Endothelial cell of umbilical vein (primary cell): ENCODE measurements at regions not wholly inside any gene's neighbourhood (a gene's known extent, or its start where the extent isn't known, plus 50 kb on each side); places are given as distances from the start of the nearest gene placed in this dataset.

Experiments
- BruUV-seq: library from RNA; stranded (reverse); fragments of 400-500 nt; replicated peaks from 2 replicates; lab custom pipeline; 2021; lab: Mats Ljungman, UMichigan
- CTCF ChIA-PET: fragments of 300-600, 350-600 bp; sonication (Branson Sonifier 250); formaldehyde crosslinking; loops from one replicate; lab custom pipeline; 2021; ENCODE audit warnings: antibody characterized with exemption, inconsistent platforms; lab: Charles Lee
- POLR2A ChIA-PET: fragments of 300-600, 350-600 bp; sonication (Branson Sonifier 250); formaldehyde crosslinking; loops from one replicate; lab custom pipeline; 2021; ENCODE audit warnings: antibody characterized with exemption, inconsistent platforms; lab: Charles Lee
- DNase-seq: peaks from one replicate; pipeline ENCODE4 v3.0.0-alpha.2; 2011; ENCODE audit warnings: low read depth, low spot score
- FAIRE-seq: peaks from 2 replicates; lab custom pipeline; 2011; peaks lifted over from hg19 to GRCh38; lab: Jason Lieb, UNC
- H2AFZ ChIP-seq: 2 replicates; pipeline ENCODE4 v1.6.0; 2012; ENCODE audit warnings: low read depth, low read length, control low read depth, inconsistent platforms
- H3K27ac ChIP-seq: 2 replicates; pipeline ENCODE4 v1.5.1; 2011; ENCODE audit warnings: low read depth, mild to moderate bottlenecking, control low read depth, low read length, moderate library complexity; ENCODE audit not compliant: insufficient read depth
- H3K27me3 ChIP-seq, 2 experiments: 2 replicates each; pipeline versions ENCODE4 v1.6.0 to v1.6.1; 2011; ENCODE audit warnings: low read length in 2 of 2, mixed read lengths in 1 of 2; ENCODE audit not compliant: control insufficient read depth in 2 of 2, insufficient read depth in 2 of 2
- H3K36me3 ChIP-seq, 2 experiments: 2 replicates in 1 of 2; 3 replicates in 1 of 2; pipeline ENCODE4 v1.5.1; 2011; ENCODE audit warnings: low read length in 2 of 2, mild to moderate bottlenecking in 1 of 2, moderate library complexity in 1 of 2; ENCODE audit not compliant: control insufficient read depth in 2 of 2, insufficient read depth in 2 of 2; ENCODE audit errors: extremely low read depth in 1 of 2
- H3K4me1 ChIP-seq: 3 replicates; pipeline ENCODE4 v1.5.1; 2011; ENCODE audit warnings: mild to moderate bottlenecking, low read length; ENCODE audit not compliant: control insufficient read depth, insufficient read depth; ENCODE audit errors: extremely low read depth
- H3K4me2 ChIP-seq: 2 replicates; pipeline ENCODE4 v1.6.1; 2011; ENCODE audit warnings: low read length, control low read depth, mixed read lengths; ENCODE audit not compliant: insufficient read depth
- H3K4me3 ChIP-seq, 3 experiments: fragments of 200-600 bp in 1 of 3; sonication (generic), shearing (Covaris generic) in 1 of 3; replicated peaks in 1 of 3; 2 replicates each; pipeline ENCODE4 v1.5.1; 2011 to 2016; ENCODE audit warnings: control low read depth in 3 of 3, low read length in 3 of 3, mild to moderate bottlenecking in 2 of 3, inconsistent platforms in 1 of 3, low read depth in 1 of 3, moderate library complexity in 1 of 3; ENCODE audit not compliant: insufficient read depth in 1 of 3
- H3K79me2 ChIP-seq: 2 replicates; pipeline ENCODE4 v1.6.0; 2012; ENCODE audit warnings: low read length, inconsistent platforms; ENCODE audit not compliant: control insufficient read depth, insufficient read depth
- H3K9ac ChIP-seq: replicated peaks from 2 replicates; pipeline ENCODE3; 2011; ENCODE audit warnings: low read length, control low read depth; ENCODE audit not compliant: insufficient read depth; ENCODE audit errors: extremely low read depth
- H3K9me1 ChIP-seq: replicated peaks from 3 replicates; pipeline ENCODE4 v1.6.0; 2011; ENCODE audit warnings: mild to moderate bottlenecking, low read length; ENCODE audit not compliant: control insufficient read depth, insufficient read depth; ENCODE audit errors: extremely low read depth
- H3K9me3 ChIP-seq: replicated peaks from 2 replicates; pipeline ENCODE4 v1.5.1; 2012; ENCODE audit warnings: low read length, inconsistent platforms; ENCODE audit not compliant: control insufficient read depth, insufficient read depth
- H4K20me1 ChIP-seq: replicated peaks from 2 replicates; pipeline ENCODE3; 2011; ENCODE audit warnings: mild to moderate bottlenecking, low read length; ENCODE audit not compliant: control insufficient read depth, insufficient read depth; ENCODE audit errors: extremely low read depth
- FOS ChIP-seq: IDR thresholded peaks from 2 replicates; pipeline ENCODE4 v1.6.1; 2011; ENCODE audit warnings: mild to moderate bottlenecking, low read length, moderate library complexity, borderline replicate concordance; ENCODE audit not compliant: insufficient read depth
- GATA2 ChIP-seq: IDR thresholded peaks from 2 replicates; pipeline ENCODE4 v1.7.0; 2011; ENCODE audit warnings: low read depth, mild to moderate bottlenecking, moderate library complexity, mixed read lengths, low read length; ENCODE audit not compliant: insufficient read length, insufficient read depth
- MYC ChIP-seq: IDR thresholded peaks from one replicate; pipeline ENCODE4 v1.6.1; 2011; ENCODE audit warnings: mild to moderate bottlenecking, low read depth, low read length
- dilution Hi-C: fragments of 300-500 bp; cut with MboI; formaldehyde crosslinking; loops from one replicate; pipeline ENCODE4 v1.15.0; 2019; ENCODE audit warnings: low sequenced_read_pairs; ENCODE audit not compliant: extremely low pct_ligation_motif_present
- intact Hi-C: fragments of 100-400 bp; cut with micrococcal nuclease; formaldehyde crosslinking; loops from one replicate; pipeline ENCODE4 v1.10.0; 2022
- TF ChIP-seq, protein P1 (sequence below), 2 donors: IDR thresholded peaks; 1 replicate in 1 of 2; 2 replicates in 1 of 2; pipeline ENCODE4 v1.5.1; 2011; ENCODE audit warnings: low read length in 2 of 2, mild to moderate bottlenecking in 2 of 2, moderate library complexity in 2 of 2, control low read depth in 1 of 2, inconsistent platforms in 1 of 2, low read depth in 1 of 2; ENCODE audit not compliant: insufficient read depth in 1 of 2; ENCODE audit errors: extremely low read depth in 1 of 2

- no peak overlapping the region for H2AFZ ChIP-seq
- no peaks in the 10 kb centered on the region for H4K20me1 ChIP-seq
- H3K9me3 ChIP-seq, result peaks cover 7% of the 10 kb centered on the region
- intact Hi-C loops, result no loop called here
- FAIRE-seq (no peak), DNase-seq (no peak)
- dilution Hi-C loops, result no loop called here
- POLR2A ChIA-PET, result no interaction called here
- H3K36me3 ChIP-seq, result no peaks in the 10 kb centered on the region
- no peaks in the 10 kb centered on the region for H3K79me2 ChIP-seq
- H3K4me1 ChIP-seq, result no peaks in the 10 kb centered on the region
- no peak overlapping the region for H3K27ac ChIP-seq
- no peaks in the 10 kb centered on the region for H3K9me1 ChIP-seq
- TF ChIP-seq FOS, result no peak
- TF ChIP-seq, protein P1, sequence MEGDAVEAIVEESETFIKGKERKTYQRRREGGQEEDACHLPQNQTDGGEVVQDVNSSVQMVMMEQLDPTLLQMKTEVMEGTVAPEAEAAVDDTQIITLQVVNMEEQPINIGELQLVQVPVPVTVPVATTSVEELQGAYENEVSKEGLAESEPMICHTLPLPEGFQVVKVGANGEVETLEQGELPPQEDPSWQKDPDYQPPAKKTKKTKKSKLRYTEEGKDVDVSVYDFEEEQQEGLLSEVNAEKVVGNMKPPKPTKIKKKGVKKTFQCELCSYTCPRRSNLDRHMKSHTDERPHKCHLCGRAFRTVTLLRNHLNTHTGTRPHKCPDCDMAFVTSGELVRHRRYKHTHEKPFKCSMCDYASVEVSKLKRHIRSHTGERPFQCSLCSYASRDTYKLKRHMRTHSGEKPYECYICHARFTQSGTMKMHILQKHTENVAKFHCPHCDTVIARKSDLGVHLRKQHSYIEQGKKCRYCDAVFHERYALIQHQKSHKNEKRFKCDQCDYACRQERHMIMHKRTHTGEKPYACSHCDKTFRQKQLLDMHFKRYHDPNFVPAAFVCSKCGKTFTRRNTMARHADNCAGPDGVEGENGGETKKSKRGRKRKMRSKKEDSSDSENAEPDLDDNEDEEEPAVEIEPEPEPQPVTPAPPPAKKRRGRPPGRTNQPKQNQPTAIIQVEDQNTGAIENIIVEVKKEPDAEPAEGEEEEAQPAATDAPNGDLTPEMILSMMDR (IDR thresholded peaks at IDR 0.05; ENCODE audit: extremely low read depth in 1 of 2, insufficient read depth in 1 of 2, low read depth in 1 of 2, low read length in 2 of 2), result no peak
- TF ChIP-seq GATA2, result no peak
- CTCF ChIA-PET, result no interaction called here
- no peak overlapping the region for H3K9ac ChIP-seq
- H3K4me2 ChIP-seq, result no peak overlapping the region
- H3K4me3 ChIP-seq, result no peak overlapping the region
- BruUV-seq, result no TSS peak
- no peaks in the 10 kb centered on the region for H3K27me3 ChIP-seq
These were observed 387.7 kb downstream of the NXPE2 start for GRCh38 chr11:115065830-115066664.

DNA sequence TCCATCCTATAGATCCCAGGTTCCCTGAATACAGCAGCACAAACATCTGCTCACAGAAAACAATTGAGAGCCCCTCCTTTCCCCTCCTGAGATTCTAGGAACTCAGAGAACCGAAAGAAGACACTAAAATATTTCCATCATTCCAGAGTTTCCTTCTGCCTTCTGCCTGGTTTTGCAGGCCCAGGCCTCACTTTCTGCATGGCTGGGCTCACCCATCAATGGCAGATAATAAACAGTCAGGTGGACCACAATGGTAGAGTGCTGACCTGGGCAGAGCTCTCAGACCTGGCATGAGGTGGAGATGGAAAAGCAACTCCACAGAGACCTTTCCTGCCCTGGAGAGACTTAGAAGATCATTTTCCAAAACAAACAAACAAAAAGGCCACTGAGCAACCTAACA is 389.1 kb downstream of the NXPE2 start:
- dilution Hi-C loops (no loop called here), intact Hi-C loops (no loop called here)
- H3K4me2 ChIP-seq, result no peak overlapping the region
- FAIRE-seq (no peak), DNase-seq (no peak)
- H4K20me1 ChIP-seq, result no peaks in the 10 kb centered on the region
- no peak overlapping the region for H2AFZ ChIP-seq
- ChIA-PET POLR2A (no interaction called here), CTCF (interaction anchor here (0.6 kb wide), 1 partner anchor 829 kb away, joined by 3 read pairs; no protein-coding TSS in a partner anchor)
- no peaks in the 10 kb centered on the region for H3K4me1 ChIP-seq
- H3K79me2 ChIP-seq, result no peaks in the 10 kb centered on the region
- H3K9me3 ChIP-seq, result peaks cover 7% of the 10 kb centered on the region
- no peak overlapping the region for H3K9ac ChIP-seq
- no peak overlapping the region for H3K27ac ChIP-seq
- TF ChIP-seq, protein P1 (IDR thresholded peaks at IDR 0.05; ENCODE audit: extremely low read depth in 1 of 2, insufficient read depth in 1 of 2, low read depth in 1 of 2, low read length in 2 of 2), result no peak
- no peak for TF ChIP-seq FOS
- TF ChIP-seq MYC, result no peak
- BruUV-seq, result no TSS peak
- no peaks in the 10 kb centered on the region for H3K36me3 ChIP-seq
- no peaks in the 10 kb centered on the region for H3K27me3 ChIP-seq
- no peak overlapping the region for H3K4me3 ChIP-seq
- no peaks in the 10 kb centered on the region for H3K9me1 ChIP-seq
